HG03378 (cell line): ENCODE measurements at regions not wholly inside any gene's neighbourhood (a gene's known extent, or its start where the extent isn't known, plus 50 kb on each side); places are given as distances from the start of the nearest gene placed in this dataset.

Experiments
- ATAC-seq: cut with Tn5 transposase; IDR thresholded peaks from one replicate; pipeline ENCODE4 v1.9.1; 2021; ENCODE audit warnings: mild to moderate bottlenecking, moderate library complexity; ENCODE audit not compliant: unreplicated experiment

DNA sequence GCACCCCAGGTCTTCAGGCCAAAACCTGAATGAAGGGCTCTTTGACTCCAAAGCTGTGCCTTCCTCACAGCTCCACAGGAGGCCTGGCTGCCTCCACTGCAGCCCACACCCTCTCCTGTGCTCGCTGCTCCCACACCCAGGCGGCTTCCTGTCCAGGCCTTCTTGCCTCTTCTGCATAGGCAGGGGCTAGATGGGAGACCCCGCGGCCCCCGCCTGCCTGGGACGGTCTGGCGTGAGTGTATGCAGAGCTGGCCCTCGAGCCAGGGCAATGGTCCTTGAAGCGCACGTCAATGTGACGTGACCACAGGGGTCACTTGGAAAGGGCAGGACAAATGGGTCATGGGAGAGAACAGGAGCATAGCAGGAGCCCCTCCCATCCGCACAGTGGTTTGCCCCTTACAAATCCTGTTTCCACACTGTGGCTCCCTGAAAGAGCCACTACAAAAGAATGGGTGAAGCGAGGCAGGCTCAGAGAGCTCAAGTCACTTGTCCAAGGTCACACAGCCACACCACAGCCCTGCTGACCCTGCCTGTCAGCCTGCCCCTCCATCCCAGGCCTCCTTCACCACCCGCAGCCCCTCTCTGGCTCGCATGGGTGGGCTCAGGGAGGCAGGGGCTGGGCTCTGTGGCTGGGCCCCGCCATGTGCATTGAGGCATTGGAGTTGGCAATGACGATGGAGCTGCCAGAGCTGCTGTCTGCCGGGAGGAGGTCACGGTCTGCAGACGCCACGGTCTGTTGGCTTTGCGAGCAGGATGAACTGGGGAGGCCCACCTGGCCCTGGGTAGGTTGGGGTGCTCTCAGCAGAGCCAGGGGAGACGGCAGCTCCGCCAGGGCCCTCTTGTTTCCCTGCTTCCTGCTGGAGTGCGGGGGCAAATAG lies 71.2 kb upstream of the WNT11 start:
- ATAC-seq: no peak

DNA sequence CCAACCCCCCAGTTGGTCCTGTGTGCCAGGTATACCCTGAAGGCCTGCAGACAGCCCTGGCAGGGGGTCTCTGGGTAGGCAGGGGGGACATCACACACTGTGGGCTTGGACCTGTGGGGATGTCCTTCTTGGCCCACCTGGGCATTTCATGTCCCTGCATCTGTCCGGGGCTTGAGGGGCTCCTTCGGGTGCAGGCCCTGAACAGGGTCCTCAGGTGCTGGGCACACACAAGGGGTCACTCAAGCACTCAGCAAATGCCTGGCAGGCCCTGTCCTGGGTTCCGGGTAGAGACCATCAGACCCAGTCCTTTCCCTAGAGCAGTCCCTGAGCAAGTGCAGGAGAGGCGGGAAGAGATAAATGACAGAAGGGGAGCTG lies 70.5 kb upstream of the WNT11 start:
- ATAC-seq: no peak

DNA sequence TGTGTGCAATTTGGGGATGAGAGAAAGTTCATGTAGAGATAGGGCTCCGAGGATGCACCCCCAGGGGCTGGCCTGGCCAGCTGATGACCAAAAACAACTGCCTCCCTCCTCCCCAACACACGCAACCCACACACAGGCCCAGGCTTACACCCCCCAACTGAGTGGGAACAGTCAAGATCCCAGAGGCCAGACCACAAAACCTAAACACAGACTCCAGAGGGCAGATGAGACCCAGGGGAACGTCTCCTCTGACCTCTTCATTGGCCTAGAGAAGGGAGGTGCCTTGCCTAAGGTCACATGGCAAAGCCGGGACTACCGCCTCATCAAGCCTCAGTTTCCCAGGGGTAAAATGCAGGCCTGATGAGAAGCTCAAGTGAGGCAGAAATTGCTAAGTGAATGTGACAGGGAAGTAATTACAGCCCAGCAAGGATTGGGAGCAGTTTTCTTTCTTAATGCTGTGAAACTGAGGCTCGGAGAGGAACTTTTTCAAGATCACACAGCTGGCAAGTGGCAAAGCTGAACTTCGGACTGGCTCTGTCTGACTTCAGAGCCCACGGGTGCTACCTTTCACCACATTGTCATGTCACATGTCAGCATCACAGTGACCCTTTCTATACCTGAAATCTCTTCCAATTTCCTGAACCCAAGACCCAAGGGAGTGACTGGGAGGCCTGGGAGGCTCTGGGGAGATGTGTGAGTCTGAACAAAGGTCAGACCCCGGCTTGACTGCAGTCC lies 69.9 kb upstream of the WNT11 start:
- no peak for ATAC-seq

DNA sequence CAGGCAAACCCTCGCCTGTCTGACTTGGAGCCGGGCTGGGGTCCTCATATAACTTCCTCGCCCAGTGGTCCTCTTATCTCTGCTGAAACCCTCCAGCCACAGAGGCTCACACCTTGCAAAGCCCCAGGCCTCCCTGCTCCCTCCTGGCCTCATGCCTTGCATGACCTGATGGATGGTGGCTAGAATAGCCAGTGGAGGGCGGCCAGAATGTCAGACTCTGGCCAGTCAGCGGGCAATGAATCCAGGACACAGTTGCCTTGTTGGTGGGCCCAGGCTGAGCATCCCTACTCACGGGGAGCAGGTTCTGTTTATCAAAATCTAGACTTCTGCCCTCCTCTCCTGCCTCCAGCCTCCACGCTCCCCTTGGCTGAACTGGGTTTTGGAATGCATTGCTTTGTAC lies 69.1 kb upstream of the WNT11 start:
- ATAC-seq: no peak

DNA sequence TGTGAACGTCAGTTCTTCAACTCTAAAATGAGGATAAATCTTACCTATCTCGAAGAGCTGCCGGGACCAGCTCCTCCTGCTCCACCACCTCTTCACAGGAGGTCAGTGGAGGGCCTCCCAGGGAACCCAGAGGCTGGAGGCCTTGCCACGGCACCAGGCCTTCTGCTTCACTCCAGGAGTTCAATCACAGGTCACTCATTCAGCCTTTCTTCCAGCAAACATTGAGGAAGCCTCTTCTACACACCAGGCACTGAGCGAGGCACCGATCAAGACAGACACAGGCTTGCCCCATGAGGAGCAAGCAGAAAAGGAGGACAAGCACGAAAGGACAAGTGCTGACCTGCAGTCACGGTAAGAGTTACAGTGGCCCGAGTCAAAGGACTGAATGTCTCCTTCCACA lies 64.8 kb upstream of the WNT11 start:
- ATAC-seq: no peak

DNA sequence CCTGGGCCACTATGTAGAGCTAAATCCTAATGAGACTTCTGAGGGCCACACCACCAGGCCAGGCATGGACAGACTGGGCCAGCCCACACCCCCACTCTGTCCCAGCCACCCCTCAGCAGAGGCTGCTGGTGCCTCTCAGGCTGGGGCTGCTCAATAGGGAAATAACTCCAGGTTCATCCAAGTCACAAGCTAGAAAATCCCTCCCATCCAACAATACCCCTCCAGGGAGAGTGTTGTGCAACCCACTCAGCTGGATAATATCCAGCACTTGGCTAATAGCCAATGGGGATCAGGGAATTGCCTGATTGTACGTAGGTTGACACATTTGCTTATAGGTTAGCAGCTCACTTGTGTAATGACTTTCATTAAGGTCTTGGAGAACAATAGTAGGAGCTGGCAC lies 64.1 kb upstream of the WNT11 start:
- no peak for ATAC-seq

DNA sequence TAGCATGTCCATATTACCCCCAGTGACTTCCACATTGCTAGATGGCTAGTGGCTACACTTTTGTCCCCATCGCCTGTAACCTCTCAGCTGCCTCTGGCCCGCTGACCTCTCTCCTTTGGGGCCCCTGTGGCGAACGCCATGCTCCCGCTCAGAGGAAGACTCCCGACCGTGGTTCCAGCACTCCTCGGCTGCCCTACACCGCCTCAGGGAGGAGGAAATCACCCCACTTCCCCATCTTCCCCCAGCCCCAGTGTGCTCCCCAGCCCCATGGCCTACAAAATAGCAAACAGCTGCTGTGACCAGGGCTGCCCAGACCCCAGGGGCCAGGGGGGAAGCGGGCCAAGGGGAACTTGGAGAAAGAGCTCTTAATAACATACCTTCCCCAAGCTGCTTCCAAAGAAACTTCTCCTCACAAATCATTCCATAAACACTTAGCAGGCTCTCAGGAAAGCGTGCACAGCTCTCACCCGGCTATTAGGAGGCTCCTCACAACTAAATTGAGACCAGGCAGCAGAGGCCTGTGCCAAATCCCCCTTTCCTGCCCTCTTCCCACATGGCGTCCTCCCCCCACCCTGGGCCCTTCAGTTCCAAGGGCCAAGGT lies 63.5 kb upstream of the WNT11 start:
- no peak for ATAC-seq

DNA sequence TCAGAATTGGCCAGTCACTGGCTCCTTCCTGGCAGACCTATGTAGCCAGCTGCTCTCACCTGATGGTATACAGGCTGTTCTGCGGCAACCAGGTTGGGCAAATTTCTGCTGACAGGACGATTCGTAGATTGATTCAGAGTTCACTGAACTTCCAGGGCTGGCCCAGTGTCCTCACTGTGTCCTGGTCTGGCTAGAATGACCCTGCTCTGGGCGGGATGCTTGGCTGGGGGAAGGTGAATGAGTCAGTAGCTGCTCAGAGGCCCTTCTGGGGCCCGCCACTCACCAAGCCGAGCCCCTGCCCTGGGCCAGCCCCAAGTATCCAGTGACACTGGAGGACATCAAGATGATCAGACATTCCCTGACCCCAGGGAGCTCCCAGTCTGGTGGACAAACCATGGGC lies 62.9 kb upstream of the WNT11 start:
- no peak for ATAC-seq

DNA sequence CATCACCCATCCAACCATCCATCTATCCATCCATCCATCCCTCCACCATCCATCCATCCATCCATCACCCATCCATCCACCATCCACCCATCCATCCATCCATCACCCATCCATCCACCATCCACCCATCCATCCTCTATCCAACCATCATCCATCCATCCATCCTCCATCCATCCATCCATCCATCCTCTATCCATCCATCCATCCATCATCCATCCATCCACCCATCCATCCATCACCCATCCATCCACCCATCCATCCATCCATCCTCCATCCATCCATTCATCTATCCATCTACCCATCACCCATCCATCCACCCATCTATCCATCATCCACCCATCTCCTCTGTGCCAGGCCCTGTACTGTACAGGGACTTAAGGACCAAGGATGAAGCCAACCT lies 62.2 kb upstream of the WNT11 start:
- no peak for ATAC-seq

DNA sequence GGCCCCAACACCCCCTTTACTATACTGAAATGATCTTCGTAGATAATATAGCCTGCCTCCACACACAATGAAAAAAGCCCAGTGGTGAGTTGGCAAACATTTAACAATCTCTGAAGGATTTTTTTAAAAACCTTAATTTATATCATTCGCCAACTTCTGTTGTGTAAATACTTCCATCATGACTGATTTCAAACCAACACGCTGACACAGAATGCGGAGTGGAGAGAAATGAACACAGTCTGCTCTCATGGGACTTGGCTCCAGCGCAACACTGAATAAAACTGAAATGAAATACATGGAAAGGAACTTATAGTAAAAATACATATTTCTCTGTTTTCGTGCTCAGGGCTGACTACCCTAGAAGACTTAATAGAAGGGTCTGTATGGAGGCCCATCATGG lies 61.3 kb upstream of the WNT11 start:
- no peak for ATAC-seq

DNA sequence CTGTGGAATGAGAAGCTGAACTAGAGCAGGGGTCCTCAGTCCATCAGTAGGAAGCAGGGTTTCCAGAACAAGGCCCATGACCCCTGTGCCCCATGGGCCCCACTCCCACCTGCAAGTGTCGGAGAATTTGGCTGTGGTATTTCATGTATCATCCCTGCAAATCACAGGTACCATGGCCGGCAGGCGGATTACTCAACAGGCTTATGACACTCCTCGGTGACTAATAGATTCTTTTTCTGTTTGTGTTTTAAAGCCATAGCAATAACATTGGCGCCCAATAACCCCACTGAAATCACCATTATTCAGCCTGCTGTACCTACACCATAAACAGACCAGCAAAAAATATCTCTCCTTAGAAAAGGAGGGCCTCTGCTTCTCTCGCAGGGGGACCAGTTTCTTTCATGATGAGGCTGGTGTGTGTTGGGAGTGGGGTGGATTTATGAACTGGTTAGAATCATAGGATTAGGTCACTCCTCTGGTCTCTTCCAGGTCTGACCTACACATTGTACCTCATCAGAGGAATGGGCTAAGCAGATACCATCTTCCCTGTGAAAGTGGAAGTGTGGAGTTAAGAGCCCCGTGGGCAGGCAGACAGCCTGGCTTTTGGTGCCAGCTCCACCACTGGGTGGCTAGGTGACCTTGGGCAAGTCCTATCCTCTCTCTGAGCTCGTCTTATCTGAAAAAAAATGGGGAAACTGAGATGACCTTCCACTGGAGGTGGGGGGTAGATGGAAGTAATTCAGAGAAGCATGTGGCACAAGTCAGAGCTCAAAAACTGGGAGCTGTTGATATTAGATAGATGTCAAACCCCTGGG lies 60.2 kb upstream of the WNT11 start:
- ATAC-seq: no peak

DNA sequence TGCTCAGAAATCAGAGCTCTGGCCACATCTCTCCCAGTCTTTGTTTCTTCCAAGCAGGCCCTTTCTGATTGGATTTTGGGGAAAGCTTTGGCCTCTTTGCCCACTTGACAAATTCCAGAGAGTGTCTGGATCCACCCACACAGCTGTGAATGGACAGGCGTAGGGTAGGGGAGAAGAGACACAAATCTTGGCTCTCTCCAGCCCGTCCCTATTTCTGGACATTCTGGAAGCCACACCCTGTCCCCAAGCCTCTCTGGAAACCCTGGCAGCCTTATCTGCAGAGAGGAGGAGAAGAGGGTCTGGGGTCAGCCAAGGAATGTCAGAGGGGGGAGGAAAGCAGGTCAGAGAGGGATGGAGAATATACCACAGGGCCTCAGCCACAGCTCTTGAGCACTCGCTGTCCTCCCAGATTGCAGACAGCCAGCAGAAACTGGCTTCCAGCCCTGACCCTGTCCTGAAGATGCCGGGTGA lies 59.5 kb upstream of the WNT11 start:
- no peak for ATAC-seq

DNA sequence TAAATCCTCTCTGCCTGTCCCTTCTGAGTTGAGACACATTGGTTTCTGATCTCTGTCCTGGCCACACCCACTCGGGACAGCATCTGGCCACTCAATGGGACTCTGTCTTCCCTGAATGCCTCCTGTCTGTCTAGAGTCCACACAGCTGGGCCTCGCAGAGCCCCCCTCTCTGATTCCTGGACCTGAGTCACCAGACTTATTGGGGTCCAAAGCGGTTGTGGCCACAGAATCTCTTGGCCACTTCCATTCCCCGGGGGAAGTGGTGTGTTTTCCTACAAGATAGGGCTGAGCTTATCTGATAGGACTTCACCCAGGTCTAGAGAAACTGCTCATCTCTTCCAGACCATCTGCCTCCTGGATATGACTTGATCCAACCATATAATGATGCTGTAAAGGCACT lies 57.4 kb upstream of the WNT11 start:
- no peak for ATAC-seq

DNA sequence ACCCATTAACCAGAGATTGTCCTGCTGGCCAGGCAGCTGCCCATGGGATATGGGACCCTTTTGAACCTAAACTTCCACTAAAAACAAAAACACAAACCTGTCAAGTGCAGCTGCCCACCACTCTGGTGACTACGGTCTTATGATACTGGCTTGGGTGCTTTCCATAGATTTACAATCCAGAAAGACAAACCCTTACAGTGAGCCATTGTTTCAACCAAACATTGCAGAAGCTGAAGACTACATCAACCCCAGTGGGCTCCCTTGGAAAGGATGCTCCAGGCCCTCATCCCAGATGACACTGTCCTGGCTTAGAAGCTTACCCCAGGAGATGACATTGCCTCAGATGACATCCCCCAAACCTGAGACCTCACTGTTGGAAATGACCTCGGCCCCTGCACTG lies 56.9 kb upstream of the WNT11 start:
- no peak for ATAC-seq

DNA sequence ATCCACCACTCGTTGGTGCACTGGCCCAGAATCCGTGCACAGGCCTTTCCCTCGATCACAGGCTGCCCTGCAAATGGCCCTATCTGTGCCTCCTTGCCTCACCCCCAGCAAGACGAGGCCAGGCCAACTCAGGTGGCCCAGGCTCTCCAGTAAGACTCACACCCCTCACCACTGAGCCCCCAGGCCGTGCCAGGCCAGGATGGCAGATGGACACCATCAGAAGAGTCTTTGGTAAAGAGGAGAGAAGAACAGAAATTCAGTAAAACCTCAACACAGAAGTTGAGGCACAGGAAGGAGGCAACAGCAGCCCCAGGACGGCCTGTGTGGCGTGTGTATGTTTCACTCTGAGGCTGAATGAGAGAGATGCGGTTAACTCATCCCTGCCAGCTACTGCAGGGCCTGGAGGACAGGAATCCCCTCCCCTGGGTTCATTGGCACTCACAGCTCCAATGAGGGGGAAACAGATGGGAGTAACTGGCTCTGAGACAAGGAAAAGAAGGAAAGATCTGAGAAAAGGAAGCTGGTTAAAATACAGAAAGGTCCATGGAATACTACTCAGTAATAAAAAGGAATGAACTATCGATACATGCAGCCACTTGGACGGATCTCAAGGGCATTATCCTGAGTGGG lies 54.1 kb upstream of the WNT11 start:
- no peak for ATAC-seq

DNA sequence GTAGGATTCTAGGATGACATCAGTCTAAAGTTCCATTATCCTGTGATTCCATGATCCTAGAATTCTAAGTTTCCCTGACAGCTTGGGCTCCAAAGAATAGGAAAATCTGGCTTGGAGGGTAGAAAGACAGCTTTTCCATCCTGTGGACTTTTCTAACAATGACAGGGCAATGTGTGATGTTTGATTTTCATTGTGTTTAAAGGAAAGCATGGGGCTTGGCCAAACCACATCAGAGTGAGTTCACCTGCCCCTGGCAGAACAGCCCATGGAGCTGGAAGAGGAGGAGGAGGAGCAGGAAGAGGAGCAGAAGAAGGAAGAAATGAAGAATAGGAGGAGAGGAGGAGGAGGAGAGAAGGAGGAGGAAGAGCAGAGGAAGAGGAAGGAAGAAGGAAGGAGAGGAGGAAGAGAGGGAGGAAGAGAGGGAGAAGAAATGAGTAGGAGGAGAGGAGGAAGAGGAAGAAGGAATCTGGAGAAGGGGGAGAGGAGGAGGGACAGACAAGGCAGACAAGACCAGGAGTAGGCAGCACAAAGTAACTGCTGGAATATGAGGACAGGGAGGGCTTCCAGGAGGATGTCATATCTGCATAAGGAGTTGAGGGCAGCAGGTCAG lies 53.1 kb upstream of the WNT11 start:
- no peak for ATAC-seq

DNA sequence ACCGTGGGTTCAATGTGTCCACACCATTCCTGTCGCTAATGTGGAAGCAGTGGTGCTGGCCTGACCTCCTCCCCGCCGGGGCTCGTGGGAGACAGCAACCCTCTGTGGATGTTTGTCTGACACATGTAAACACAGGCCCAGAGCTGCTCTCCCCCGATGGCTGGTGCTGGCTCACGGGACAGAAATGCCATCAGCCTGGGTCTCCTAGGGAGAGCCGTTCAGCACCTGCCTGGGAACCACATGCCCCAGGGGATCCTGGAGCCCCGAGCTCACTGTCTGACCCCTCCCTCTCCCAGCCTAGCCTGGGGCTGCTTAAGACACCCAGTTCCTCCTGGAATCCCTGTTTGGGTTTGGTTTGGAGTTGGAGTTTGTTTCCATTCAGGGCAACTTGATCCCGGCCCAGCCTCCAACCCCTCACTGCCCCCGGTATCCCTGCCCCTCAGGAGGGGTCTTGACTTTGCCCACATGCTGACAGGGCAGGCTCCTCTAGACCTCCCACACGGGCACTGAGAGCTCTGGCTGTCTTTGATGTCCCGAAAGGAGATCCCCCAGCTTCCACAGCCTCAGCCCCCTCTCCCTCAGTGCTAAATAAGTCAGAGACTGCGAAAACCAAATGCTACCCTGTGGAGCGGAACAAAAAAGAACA lies 50.9 kb upstream of the WNT11 start:
- ATAC-seq: no peak

DNA sequence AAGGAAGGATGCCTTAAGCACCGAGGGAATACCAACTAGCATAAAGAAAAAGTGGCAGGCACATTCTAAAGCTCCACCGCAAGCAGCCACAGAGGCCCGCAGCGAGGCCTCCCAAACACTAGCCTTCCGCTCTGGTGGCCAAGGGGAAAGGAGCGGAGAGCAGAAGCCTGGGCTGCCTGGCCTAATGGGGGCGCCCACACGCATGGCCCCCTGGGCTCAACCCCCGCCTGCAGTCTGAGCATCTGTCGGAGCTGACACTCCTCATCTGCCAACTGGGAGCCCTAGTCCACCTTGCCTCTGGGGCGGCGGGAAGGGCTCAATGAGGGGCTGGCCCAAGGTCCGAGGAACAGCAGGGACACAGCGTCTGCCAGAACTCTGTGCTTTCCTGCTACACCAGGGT lies 50.1 kb upstream of the WNT11 start:
- ATAC-seq: no peak
